ENCODE measurements at regions not wholly inside any gene's neighbourhood (a gene's known extent, or its start where the extent isn't known, plus 50 kb on each side); places are given as distances from the start of the nearest gene placed in this dataset.
"Not testable (repeated sequence)": the region's sequence is repeated elsewhere in the genome, so short reads cannot be mapped to it uniquely, and the experiment has no call there.

DNA sequence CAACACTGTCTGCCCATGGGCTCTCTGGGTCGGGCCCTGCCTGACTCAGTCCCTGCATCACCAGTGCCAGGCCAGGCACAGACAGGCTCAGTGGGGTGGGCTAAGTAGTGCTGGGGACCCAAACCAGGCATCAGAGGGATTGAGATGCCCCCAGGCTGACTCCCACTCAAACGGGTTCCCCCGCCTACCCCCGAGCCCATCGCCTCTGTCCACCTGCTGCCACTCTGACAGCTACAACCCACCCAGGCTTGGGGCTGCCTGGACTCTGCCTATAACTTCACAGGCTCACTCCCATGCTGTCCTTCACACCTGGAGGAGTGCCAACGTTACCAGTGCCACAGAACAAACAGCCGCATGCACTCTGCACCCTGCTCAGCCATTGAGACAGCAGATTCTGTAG is 186.1 kb upstream of the FOXD4L5 start:
- POLR2A ChIA-PET; CTCF ChIA-PET; BruUV-seq (replicated peaks); H3K9me3 Mint-ChIP-seq (ENCODE audit: unreplicated experiment); H3K36me3 Mint-ChIP-seq (ENCODE audit: insufficient read depth, unreplicated experiment); H3K4me3 Mint-ChIP-seq (ENCODE audit: unreplicated experiment); H3K27me3 Mint-ChIP-seq (ENCODE audit: insufficient read depth, unreplicated experiment); H3K4me1 Mint-ChIP-seq (ENCODE audit: insufficient read depth, unreplicated experiment); intact Hi-C loops (cut with micrococcal nuclease); DNase-seq (ENCODE audit: unreplicated experiment); H3K27ac Mint-ChIP-seq (ENCODE audit: low read depth, unreplicated experiment): not testable (repeated sequence)

DNA sequence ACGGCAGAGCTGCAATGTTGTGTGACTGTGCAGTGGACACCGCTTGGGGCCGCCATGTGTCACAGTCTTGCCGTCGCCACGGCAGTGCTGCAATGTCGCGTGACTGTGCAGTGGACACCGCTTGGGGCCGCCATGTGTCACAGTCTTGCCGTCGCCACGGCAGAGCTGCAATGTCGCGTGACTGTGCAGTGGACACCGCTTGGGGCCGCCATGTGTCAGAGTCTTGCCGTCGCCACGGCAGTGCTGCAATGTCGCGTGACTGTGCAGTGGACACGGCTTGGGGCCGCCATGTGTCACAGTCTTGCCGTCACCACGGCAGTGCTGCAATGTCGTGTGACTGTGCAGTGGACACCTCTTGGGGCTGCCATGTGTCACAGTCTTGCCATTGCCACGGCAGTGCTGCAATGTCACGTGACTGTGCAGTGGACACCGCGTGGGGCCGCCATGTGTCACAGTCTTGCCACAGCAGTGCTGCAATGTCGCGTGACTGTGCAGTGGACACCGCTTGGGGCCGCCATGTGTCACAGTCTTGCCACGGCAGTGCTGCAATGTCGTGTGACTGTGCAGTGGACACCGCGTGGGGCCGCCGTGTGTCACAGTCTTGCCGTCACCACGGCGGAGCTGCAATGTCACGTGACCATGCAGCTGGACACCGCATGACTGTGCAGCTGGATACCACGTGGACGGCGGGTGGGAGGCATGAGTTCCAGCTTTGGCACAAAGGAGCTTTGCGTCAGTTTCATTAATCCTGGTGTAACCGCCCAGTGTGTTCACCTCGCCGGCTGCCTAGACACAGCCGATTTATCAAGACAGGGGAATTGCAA is 182.1 kb upstream of the FOXD4L5 start:
- CTCF ChIA-PET; H3K27me3 Mint-ChIP-seq (ENCODE audit: insufficient read depth, unreplicated experiment); H3K36me3 Mint-ChIP-seq (ENCODE audit: insufficient read depth, unreplicated experiment); H3K4me1 Mint-ChIP-seq (ENCODE audit: insufficient read depth, unreplicated experiment); H3K4me3 Mint-ChIP-seq (ENCODE audit: unreplicated experiment); BruUV-seq (replicated peaks); intact Hi-C loops (cut with micrococcal nuclease); H3K27ac Mint-ChIP-seq (ENCODE audit: low read depth, unreplicated experiment); POLR2A ChIA-PET; DNase-seq (ENCODE audit: unreplicated experiment): not testable (repeated sequence)
- H3K9me3 Mint-ChIP-seq (ENCODE audit: unreplicated experiment): peaks cover 34% of the 10 kb centered on the region

DNA sequence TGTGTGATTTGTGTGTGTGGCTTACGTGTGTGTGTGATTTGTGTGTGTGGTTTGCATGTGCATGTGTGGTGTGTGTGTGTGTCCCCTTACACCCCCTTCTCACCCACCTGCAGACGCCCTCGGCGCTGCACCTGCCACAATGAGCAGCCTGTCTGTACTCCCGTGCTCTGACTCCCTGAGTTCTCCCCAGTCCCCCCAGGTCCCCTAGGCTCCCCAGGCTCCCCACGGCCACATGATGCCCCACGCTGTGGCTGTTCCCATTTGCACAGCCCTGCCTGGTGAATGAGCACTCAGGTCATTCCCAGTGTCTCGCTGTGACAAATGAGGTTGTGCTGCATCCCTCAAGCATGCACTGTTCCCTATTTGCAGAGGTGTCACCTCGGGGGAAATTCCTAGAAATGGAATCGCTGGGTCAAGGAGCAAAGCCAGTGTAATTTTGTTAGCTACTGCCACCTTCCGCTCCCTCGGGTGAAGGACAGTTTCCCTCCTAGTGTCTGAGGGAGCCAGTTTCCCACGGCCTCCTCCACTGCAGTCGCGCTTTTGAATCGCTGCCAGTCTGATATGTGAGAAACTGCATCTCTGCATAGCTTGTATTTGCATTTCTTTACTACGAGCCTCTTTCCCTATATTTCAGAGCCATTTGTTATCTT is 180.4 kb upstream of the FOXD4L5 start:
- peaks cover 30% of the 10 kb centered on the region for H3K9me3 Mint-ChIP-seq (ENCODE audit: unreplicated experiment)
- H3K4me1 Mint-ChIP-seq (ENCODE audit: insufficient read depth, unreplicated experiment); POLR2A ChIA-PET; H3K27me3 Mint-ChIP-seq (ENCODE audit: insufficient read depth, unreplicated experiment); intact Hi-C loops (cut with micrococcal nuclease); H3K4me3 Mint-ChIP-seq (ENCODE audit: unreplicated experiment); CTCF ChIA-PET; BruUV-seq (replicated peaks); H3K27ac Mint-ChIP-seq (ENCODE audit: low read depth, unreplicated experiment); DNase-seq (ENCODE audit: unreplicated experiment); H3K36me3 Mint-ChIP-seq (ENCODE audit: insufficient read depth, unreplicated experiment): not testable (repeated sequence)

DNA sequence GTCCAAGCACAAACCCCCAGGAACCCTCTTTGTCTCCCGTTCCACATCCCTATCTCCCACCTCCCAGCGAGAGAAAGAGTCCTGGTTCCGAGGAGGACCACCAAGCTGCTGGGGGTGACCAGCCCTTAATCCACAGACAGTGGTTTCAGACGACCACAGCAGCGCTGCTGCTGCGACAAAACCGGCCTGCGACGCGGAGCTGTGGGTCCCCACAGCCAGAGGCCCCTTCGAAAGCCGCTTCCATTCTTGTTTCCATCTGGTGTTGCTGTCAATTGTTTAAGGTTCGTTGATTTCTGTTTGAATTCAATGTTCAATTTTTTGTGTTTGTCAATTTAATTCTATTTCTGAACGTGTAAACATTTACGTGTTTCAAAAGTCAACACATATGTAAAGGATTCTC is 177.5 kb upstream of the FOXD4L5 start:
- BruUV-seq (replicated peaks); intact Hi-C loops (cut with micrococcal nuclease); CTCF ChIA-PET; H3K4me3 Mint-ChIP-seq (ENCODE audit: unreplicated experiment); H3K27me3 Mint-ChIP-seq (ENCODE audit: insufficient read depth, unreplicated experiment); DNase-seq (ENCODE audit: unreplicated experiment); H3K4me1 Mint-ChIP-seq (ENCODE audit: insufficient read depth, unreplicated experiment); H3K36me3 Mint-ChIP-seq (ENCODE audit: insufficient read depth, unreplicated experiment); POLR2A ChIA-PET; H3K27ac Mint-ChIP-seq (ENCODE audit: low read depth, unreplicated experiment): not testable (repeated sequence)
- H3K9me3 Mint-ChIP-seq (ENCODE audit: unreplicated experiment): peaks cover 26% of the 10 kb centered on the region

DNA sequence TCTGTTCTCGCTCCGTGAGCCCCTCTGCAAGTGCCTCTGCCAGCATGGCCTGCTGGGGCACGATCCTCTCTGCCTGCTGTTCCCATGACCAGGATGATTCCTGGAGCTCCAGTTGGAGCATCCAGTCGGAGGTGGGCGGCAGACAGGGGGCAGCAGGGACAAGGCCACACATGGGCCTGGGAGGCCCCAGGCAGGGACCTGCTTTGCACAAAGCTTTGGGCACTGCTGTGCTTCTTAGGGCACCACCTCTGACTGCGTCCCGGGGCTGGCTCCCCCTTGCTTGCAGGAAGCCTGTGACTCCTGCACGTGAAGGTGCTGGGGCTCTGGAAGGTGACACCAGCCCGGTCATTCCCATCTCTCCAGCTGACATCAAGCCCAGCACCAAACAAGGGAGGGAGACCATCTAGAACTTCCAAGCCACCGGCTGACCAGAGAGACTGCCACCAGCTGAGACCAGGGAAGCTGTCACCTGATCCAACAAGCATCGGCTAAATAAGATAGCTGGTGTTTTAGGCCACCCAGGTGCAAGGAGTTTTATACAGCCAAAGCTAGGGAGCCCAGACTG is 174.8 kb upstream of the FOXD4L5 start:
- Mint-ChIP-seq H3K36me3 (ENCODE audit: insufficient read depth, unreplicated experiment) (peaks cover 6% of the 10 kb centered on the region), H3K27ac (ENCODE audit: low read depth, unreplicated experiment) (no peak overlapping the region), H3K4me3 (ENCODE audit: unreplicated experiment) (no peak overlapping the region), H3K27me3 (ENCODE audit: insufficient read depth, unreplicated experiment) (no peaks in the 10 kb centered on the region), H3K4me1 (ENCODE audit: insufficient read depth, unreplicated experiment) (no peaks in the 10 kb centered on the region), H3K9me3 (ENCODE audit: unreplicated experiment) (peaks cover 21% of the 10 kb centered on the region)
- ChIA-PET POLR2A (no interaction called here), CTCF (no interaction called here)
- BruUV-seq (replicated peaks): no TSS peak
- intact Hi-C loops (cut with micrococcal nuclease): no loop called here
- TF ChIP-seq, protein P1, sequence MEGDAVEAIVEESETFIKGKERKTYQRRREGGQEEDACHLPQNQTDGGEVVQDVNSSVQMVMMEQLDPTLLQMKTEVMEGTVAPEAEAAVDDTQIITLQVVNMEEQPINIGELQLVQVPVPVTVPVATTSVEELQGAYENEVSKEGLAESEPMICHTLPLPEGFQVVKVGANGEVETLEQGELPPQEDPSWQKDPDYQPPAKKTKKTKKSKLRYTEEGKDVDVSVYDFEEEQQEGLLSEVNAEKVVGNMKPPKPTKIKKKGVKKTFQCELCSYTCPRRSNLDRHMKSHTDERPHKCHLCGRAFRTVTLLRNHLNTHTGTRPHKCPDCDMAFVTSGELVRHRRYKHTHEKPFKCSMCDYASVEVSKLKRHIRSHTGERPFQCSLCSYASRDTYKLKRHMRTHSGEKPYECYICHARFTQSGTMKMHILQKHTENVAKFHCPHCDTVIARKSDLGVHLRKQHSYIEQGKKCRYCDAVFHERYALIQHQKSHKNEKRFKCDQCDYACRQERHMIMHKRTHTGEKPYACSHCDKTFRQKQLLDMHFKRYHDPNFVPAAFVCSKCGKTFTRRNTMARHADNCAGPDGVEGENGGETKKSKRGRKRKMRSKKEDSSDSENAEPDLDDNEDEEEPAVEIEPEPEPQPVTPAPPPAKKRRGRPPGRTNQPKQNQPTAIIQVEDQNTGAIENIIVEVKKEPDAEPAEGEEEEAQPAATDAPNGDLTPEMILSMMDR (IDR thresholded peaks at IDR 0.05; ENCODE audit: unreplicated experiment): no peak
- no peak for DNase-seq (ENCODE audit: unreplicated experiment)

DNA sequence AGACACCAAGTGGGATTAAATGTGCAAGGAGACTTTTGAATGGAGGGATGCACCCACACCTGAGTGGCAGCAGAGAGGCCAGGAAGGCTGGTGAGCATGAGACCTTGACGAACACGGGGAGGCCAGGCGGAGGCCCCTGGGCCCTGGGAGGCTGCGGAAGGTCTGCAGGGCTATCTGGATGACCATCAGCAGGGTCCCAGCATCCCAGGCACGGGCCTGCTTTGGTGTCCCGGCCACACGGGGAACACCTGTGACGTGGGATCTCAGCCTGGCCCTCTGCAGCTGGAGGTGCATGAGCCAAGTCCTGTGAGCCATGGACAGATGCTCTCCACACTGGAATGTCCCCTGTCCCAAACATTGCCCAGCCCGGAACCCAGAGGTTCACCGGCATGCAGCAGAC is 174.0 kb upstream of the FOXD4L5 start:
- peaks cover 12% of the 10 kb centered on the region for H3K9me3 Mint-ChIP-seq (ENCODE audit: unreplicated experiment)
- CTCF ChIA-PET: no interaction called here
- intact Hi-C loops (cut with micrococcal nuclease): no loop called here
- peaks cover 6% of the 10 kb centered on the region for H3K36me3 Mint-ChIP-seq (ENCODE audit: insufficient read depth, unreplicated experiment)
- H3K4me1 Mint-ChIP-seq (ENCODE audit: insufficient read depth, unreplicated experiment): no peaks in the 10 kb centered on the region
- H3K4me3 Mint-ChIP-seq (ENCODE audit: unreplicated experiment): no peak overlapping the region
- POLR2A ChIA-PET: no interaction called here
- H3K27ac Mint-ChIP-seq (ENCODE audit: low read depth, unreplicated experiment): no peak overlapping the region
- no peaks in the 10 kb centered on the region for H3K27me3 Mint-ChIP-seq (ENCODE audit: insufficient read depth, unreplicated experiment)
- BruUV-seq (replicated peaks): no TSS peak
- DNase-seq (ENCODE audit: unreplicated experiment): no peak
- TF ChIP-seq, protein P1 (IDR thresholded peaks at IDR 0.05; ENCODE audit: unreplicated experiment): no peak

Data from MCF 10A (cell line).